HepG2 (cell line): ENCODE measurements at regions not wholly inside any gene's neighbourhood (a gene's known extent, or its start where the extent isn't known, plus 50 kb on each side); places are given as distances from the start of the nearest gene placed in this dataset.

Source experiments
- CBX1 ChIP-seq: IDR thresholded peaks from one replicate; pipeline ENCODE4 v1.6.1; 2016; ENCODE audit warnings: antibody characterized with exemption, low read depth
- DNMT1 ChIP-seq: sonication (generic); formaldehyde crosslinking; IDR thresholded peaks from 2 replicates; pipeline ENCODE4 v1.5.1; 2020; ENCODE audit warnings: mild to moderate bottlenecking, missing genetic modification reagents
- DR1 ChIP-seq: sonication (generic); formaldehyde crosslinking; IDR thresholded peaks from 2 replicates; pipeline ENCODE4 v1.8.0; 2021; ENCODE audit warnings: mild to moderate bottlenecking, missing genetic modification reagents, inconsistent platforms
- HCFC1 ChIP-seq: fragments of 150-350 bp; IDR thresholded peaks from 2 replicates; pipeline ENCODE4 v1.6.1; 2014; ENCODE audit warnings: low read depth, low read length
- MLX ChIP-seq: IDR thresholded peaks from 2 replicates; pipeline ENCODE4 v1.6.1; 2016
- NCOA1 ChIP-seq: sonication (generic); formaldehyde crosslinking; IDR thresholded peaks from 2 replicates; pipeline ENCODE4 v1.9.0; 2021; ENCODE audit warnings: missing genetic modification reagents
- NR2F1 ChIP-seq, 2 experiments: fragments of 450-650 bp in 1 of 2; formaldehyde crosslinking in 1 of 2; IDR thresholded peaks; 2 replicates each; pipeline versions ENCODE4 v1.5.0 to v1.6.1; 2016 to 2020; ENCODE audit warnings: mild to moderate bottlenecking in 1 of 2, missing compliant biosample characterization in 1 of 2, missing genetic modification reagents in 1 of 2, moderate library complexity in 1 of 2
- PITX1 ChIP-seq: sonication (generic); formaldehyde crosslinking; IDR thresholded peaks from 2 replicates; pipeline ENCODE4 v1.5.1; 2020; ENCODE audit warnings: mild to moderate bottlenecking, missing genetic modification reagents
- RNF2 ChIP-seq: fragments of 450-650 bp; conservative IDR thresholded peaks from 2 replicates; pipeline ENCODE4 v1.6.1; 2016; ENCODE audit warnings: low read depth
- SOX5 ChIP-seq: IDR thresholded peaks from 2 replicates; pipeline ENCODE4 v1.6.1; 2016; ENCODE audit warnings: borderline replicate concordance
- ZHX2 ChIP-seq, 2 experiments: sonication (generic) in 1 of 2; formaldehyde crosslinking in 1 of 2; IDR thresholded peaks; 2 replicates each; pipeline versions ENCODE4 v1.6.1 to v1.9.0; 2014 to 2022; ENCODE audit warnings: antibody characterized with exemption in 1 of 2, borderline replicate concordance in 1 of 2, inconsistent platforms in 1 of 2, low read depth in 1 of 2, missing genetic modification reagents in 1 of 2
- ZNF3 ChIP-seq: IDR thresholded peaks from 2 replicates; pipeline ENCODE4 v1.7.0; 2017; ENCODE audit warnings: inconsistent platforms
- ZNF574 ChIP-seq: sonication (generic); formaldehyde crosslinking; IDR thresholded peaks from 2 replicates; pipeline ENCODE4 v1.4.0; 2020; ENCODE audit warnings: missing genetic modification reagents
- ZNF619 ChIP-seq: sonication (generic); formaldehyde crosslinking; IDR thresholded peaks from 2 replicates; pipeline ENCODE4 v1.4.0; 2020; ENCODE audit warnings: mild to moderate bottlenecking, missing genetic modification reagents
- ZNF724P ChIP-seq: sonication (generic); formaldehyde crosslinking; IDR thresholded peaks from 2 replicates; pipeline ENCODE4 v1.8.0; 2022; ENCODE audit warnings: missing genetic modification reagents, borderline replicate concordance
- ZSCAN12 ChIP-seq: sonication (generic); formaldehyde crosslinking; IDR thresholded peaks from 2 replicates; pipeline ENCODE4 v1.9.0; 2021; ENCODE audit warnings: mild to moderate bottlenecking, missing genetic modification reagents
- TF ChIP-seq, protein P1 (sequence below): sonication (generic); formaldehyde crosslinking; IDR thresholded peaks from 2 replicates; pipeline ENCODE4 v1.5.0; 2020; ENCODE audit warnings: mild to moderate bottlenecking, missing genetic modification reagents, borderline replicate concordance

- TF ChIP-seq NCOA1 (no peak), ZNF574 (CRISPR knock-in tag) (0 out of 2 replicates have a peak, but pooled peaks have one; percentile 27), NR2F1 (CRISPR knock-in tag; IDR thresholded peaks at IDR 0.05) (0 out of 4 replicates have a peak, but pooled peaks of 1 of the 2 experiments have one; percentile 8), SOX5 (peak; percentile 94), ZNF3 (CRISPR knock-in tag) (no peak), DNMT1 (CRISPR knock-in tag) (no peak), RNF2 (no peak), HCFC1 (no peak), ZNF724P (no peak), CBX1 (peak; percentile 34), PITX1 (CRISPR knock-in tag) (peak; percentile 72; the same call in 1 of the 2 replicates), DR1 (CRISPR knock-in tag) (no peak), MLX (no peak), ZHX2 (IDR thresholded peaks at IDR 0.05; ENCODE audit: low read depth) (no peak), ZHX2 (CRISPR knock-in tag; IDR thresholded peaks at IDR 0.05; ENCODE audit: borderline replicate concordance) (no peak), ZNF619 (CRISPR knock-in tag) (no peak), ZSCAN12 (CRISPR knock-in tag) (no peak)
- TF ChIP-seq, protein P1, sequence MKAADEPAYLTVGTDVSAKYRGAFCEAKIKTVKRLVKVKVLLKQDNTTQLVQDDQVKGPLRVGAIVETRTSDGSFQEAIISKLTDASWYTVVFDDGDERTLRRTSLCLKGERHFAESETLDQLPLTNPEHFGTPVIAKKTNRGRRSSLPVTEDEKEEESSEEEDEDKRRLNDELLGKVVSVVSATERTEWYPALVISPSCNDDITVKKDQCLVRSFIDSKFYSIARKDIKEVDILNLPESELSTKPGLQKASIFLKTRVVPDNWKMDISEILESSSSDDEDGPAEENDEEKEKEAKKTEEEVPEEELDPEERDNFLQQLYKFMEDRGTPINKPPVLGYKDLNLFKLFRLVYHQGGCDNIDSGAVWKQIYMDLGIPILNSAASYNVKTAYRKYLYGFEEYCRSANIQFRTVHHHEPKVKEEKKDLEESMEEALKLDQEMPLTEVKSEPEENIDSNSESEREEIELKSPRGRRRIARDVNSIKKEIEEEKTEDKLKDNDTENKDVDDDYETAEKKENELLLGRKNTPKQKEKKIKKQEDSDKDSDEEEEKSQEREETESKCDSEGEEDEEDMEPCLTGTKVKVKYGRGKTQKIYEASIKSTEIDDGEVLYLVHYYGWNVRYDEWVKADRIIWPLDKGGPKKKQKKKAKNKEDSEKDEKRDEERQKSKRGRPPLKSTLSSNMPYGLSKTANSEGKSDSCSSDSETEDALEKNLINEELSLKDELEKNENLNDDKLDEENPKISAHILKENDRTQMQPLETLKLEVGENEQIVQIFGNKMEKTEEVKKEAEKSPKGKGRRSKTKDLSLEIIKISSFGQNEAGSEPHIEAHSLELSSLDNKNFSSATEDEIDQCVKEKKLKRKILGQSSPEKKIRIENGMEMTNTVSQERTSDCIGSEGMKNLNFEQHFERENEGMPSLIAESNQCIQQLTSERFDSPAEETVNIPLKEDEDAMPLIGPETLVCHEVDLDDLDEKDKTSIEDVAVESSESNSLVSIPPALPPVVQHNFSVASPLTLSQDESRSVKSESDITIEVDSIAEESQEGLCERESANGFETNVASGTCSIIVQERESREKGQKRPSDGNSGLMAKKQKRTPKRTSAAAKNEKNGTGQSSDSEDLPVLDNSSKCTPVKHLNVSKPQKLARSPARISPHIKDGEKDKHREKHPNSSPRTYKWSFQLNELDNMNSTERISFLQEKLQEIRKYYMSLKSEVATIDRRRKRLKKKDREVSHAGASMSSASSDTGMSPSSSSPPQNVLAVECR (CRISPR knock-in tag): no peak
Observed at GRCh38 chr15:62886431-62887071, 156.0 kb upstream of the TPM1 start (continued).
